Endothelial cell of umbilical vein (primary cell): ENCODE measurements at regions not wholly inside any gene's neighbourhood (a gene's known extent, or its start where the extent isn't known, plus 50 kb on each side); places are given as distances from the start of the nearest gene placed in this dataset.

Experiments used
- BruUV-seq: library from RNA; stranded (reverse); fragments of 400-500 nt; replicated peaks from 2 replicates; lab custom pipeline; 2021; lab: Mats Ljungman, UMichigan
- CTCF ChIA-PET: fragments of 300-600, 350-600 bp; sonication (Branson Sonifier 250); formaldehyde crosslinking; loops from one replicate; lab custom pipeline; 2021; ENCODE audit warnings: antibody characterized with exemption, inconsistent platforms; lab: Charles Lee
- POLR2A ChIA-PET: fragments of 300-600, 350-600 bp; sonication (Branson Sonifier 250); formaldehyde crosslinking; loops from one replicate; lab custom pipeline; 2021; ENCODE audit warnings: antibody characterized with exemption, inconsistent platforms; lab: Charles Lee
- DNase-seq: peaks from one replicate; pipeline ENCODE4 v3.0.0-alpha.2; 2011; ENCODE audit warnings: low read depth, low spot score
- FAIRE-seq: peaks from 2 replicates; lab custom pipeline; 2011; peaks lifted over from hg19 to GRCh38; lab: Jason Lieb, UNC
- H2AFZ ChIP-seq: 2 replicates; pipeline ENCODE4 v1.6.0; 2012; ENCODE audit warnings: low read depth, low read length, control low read depth, inconsistent platforms
- H3K27ac ChIP-seq: 2 replicates; pipeline ENCODE4 v1.5.1; 2011; ENCODE audit warnings: low read depth, mild to moderate bottlenecking, control low read depth, low read length, moderate library complexity; ENCODE audit not compliant: insufficient read depth
- H3K27me3 ChIP-seq, 2 experiments: 2 replicates each; pipeline versions ENCODE4 v1.6.0 to v1.6.1; 2011; ENCODE audit warnings: low read length in 2 of 2, mixed read lengths in 1 of 2; ENCODE audit not compliant: control insufficient read depth in 2 of 2, insufficient read depth in 2 of 2
- H3K36me3 ChIP-seq, 2 experiments: 2 replicates in 1 of 2; 3 replicates in 1 of 2; pipeline ENCODE4 v1.5.1; 2011; ENCODE audit warnings: low read length in 2 of 2, mild to moderate bottlenecking in 1 of 2, moderate library complexity in 1 of 2; ENCODE audit not compliant: control insufficient read depth in 2 of 2, insufficient read depth in 2 of 2; ENCODE audit errors: extremely low read depth in 1 of 2
- H3K4me1 ChIP-seq: 3 replicates; pipeline ENCODE4 v1.5.1; 2011; ENCODE audit warnings: mild to moderate bottlenecking, low read length; ENCODE audit not compliant: control insufficient read depth, insufficient read depth; ENCODE audit errors: extremely low read depth
- H3K4me2 ChIP-seq: 2 replicates; pipeline ENCODE4 v1.6.1; 2011; ENCODE audit warnings: low read length, control low read depth, mixed read lengths; ENCODE audit not compliant: insufficient read depth
- H3K4me3 ChIP-seq, 3 experiments: fragments of 200-600 bp in 1 of 3; sonication (generic), shearing (Covaris generic) in 1 of 3; replicated peaks in 1 of 3; 2 replicates each; pipeline ENCODE4 v1.5.1; 2011 to 2016; ENCODE audit warnings: control low read depth in 3 of 3, low read length in 3 of 3, mild to moderate bottlenecking in 2 of 3, inconsistent platforms in 1 of 3, low read depth in 1 of 3, moderate library complexity in 1 of 3; ENCODE audit not compliant: insufficient read depth in 1 of 3
- H3K79me2 ChIP-seq: 2 replicates; pipeline ENCODE4 v1.6.0; 2012; ENCODE audit warnings: low read length, inconsistent platforms; ENCODE audit not compliant: control insufficient read depth, insufficient read depth
- H3K9ac ChIP-seq: replicated peaks from 2 replicates; pipeline ENCODE3; 2011; ENCODE audit warnings: low read length, control low read depth; ENCODE audit not compliant: insufficient read depth; ENCODE audit errors: extremely low read depth
- H3K9me1 ChIP-seq: replicated peaks from 3 replicates; pipeline ENCODE4 v1.6.0; 2011; ENCODE audit warnings: mild to moderate bottlenecking, low read length; ENCODE audit not compliant: control insufficient read depth, insufficient read depth; ENCODE audit errors: extremely low read depth
- H3K9me3 ChIP-seq: replicated peaks from 2 replicates; pipeline ENCODE4 v1.5.1; 2012; ENCODE audit warnings: low read length, inconsistent platforms; ENCODE audit not compliant: control insufficient read depth, insufficient read depth
- H4K20me1 ChIP-seq: replicated peaks from 2 replicates; pipeline ENCODE3; 2011; ENCODE audit warnings: mild to moderate bottlenecking, low read length; ENCODE audit not compliant: control insufficient read depth, insufficient read depth; ENCODE audit errors: extremely low read depth
- FOS ChIP-seq: IDR thresholded peaks from 2 replicates; pipeline ENCODE4 v1.6.1; 2011; ENCODE audit warnings: mild to moderate bottlenecking, low read length, moderate library complexity, borderline replicate concordance; ENCODE audit not compliant: insufficient read depth
- GATA2 ChIP-seq: IDR thresholded peaks from 2 replicates; pipeline ENCODE4 v1.7.0; 2011; ENCODE audit warnings: low read depth, mild to moderate bottlenecking, moderate library complexity, mixed read lengths, low read length; ENCODE audit not compliant: insufficient read length, insufficient read depth
- JUN ChIP-seq: IDR thresholded peaks from 2 replicates; pipeline ENCODE4 v1.6.1; 2011; ENCODE audit warnings: borderline replicate concordance, low read depth; ENCODE audit not compliant: insufficient read length, insufficient read depth
- MYC ChIP-seq: IDR thresholded peaks from one replicate; pipeline ENCODE4 v1.6.1; 2011; ENCODE audit warnings: mild to moderate bottlenecking, low read depth, low read length
- POLR2A ChIP-seq: IDR thresholded peaks from 2 replicates; pipeline ENCODE4 v1.6.1; 2012; ENCODE audit warnings: low read depth, mild to moderate bottlenecking, control low read depth, low read length
- POLR2AphosphoS5 ChIP-seq: IDR thresholded peaks from 2 replicates; pipeline ENCODE4 v1.6.1; 2012; ENCODE audit warnings: low read depth, mild to moderate bottlenecking, control low read depth, low read length, moderate library complexity; ENCODE audit not compliant: insufficient read depth
- dilution Hi-C: fragments of 300-500 bp; cut with MboI; formaldehyde crosslinking; loops from one replicate; pipeline ENCODE4 v1.15.0; 2019; ENCODE audit warnings: low sequenced_read_pairs; ENCODE audit not compliant: extremely low pct_ligation_motif_present
- intact Hi-C: fragments of 100-400 bp; cut with micrococcal nuclease; formaldehyde crosslinking; loops from one replicate; pipeline ENCODE4 v1.10.0; 2022
- TF ChIP-seq, protein P1 (sequence below), 2 donors: IDR thresholded peaks; 1 replicate in 1 of 2; 2 replicates in 1 of 2; pipeline ENCODE4 v1.5.1; 2011; ENCODE audit warnings: low read length in 2 of 2, mild to moderate bottlenecking in 2 of 2, moderate library complexity in 2 of 2, control low read depth in 1 of 2, inconsistent platforms in 1 of 2, low read depth in 1 of 2; ENCODE audit not compliant: insufficient read depth in 1 of 2; ENCODE audit errors: extremely low read depth in 1 of 2
- TF ChIP-seq, protein P2 (sequence below): IDR thresholded peaks from 2 replicates; pipeline ENCODE4 v1.6.1; 2011; ENCODE audit not compliant: insufficient read depth, insufficient read length

- no peak for FAIRE-seq
- H3K4me2 ChIP-seq, result no peak overlapping the region
- dilution Hi-C loops, result no loop called here
- H3K9me1 ChIP-seq, result no peaks in the 10 kb centered on the region
- H3K4me3 ChIP-seq, result no peak overlapping the region
- TF ChIP-seq POLR2A, result no peak
- no peak for TF ChIP-seq POLR2AphosphoS5
- TF ChIP-seq, protein P1, sequence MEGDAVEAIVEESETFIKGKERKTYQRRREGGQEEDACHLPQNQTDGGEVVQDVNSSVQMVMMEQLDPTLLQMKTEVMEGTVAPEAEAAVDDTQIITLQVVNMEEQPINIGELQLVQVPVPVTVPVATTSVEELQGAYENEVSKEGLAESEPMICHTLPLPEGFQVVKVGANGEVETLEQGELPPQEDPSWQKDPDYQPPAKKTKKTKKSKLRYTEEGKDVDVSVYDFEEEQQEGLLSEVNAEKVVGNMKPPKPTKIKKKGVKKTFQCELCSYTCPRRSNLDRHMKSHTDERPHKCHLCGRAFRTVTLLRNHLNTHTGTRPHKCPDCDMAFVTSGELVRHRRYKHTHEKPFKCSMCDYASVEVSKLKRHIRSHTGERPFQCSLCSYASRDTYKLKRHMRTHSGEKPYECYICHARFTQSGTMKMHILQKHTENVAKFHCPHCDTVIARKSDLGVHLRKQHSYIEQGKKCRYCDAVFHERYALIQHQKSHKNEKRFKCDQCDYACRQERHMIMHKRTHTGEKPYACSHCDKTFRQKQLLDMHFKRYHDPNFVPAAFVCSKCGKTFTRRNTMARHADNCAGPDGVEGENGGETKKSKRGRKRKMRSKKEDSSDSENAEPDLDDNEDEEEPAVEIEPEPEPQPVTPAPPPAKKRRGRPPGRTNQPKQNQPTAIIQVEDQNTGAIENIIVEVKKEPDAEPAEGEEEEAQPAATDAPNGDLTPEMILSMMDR (IDR thresholded peaks at IDR 0.05; ENCODE audit: extremely low read depth in 1 of 2, insufficient read depth in 1 of 2, low read depth in 1 of 2, low read length in 2 of 2), result no peak
- TF ChIP-seq, protein P2, sequence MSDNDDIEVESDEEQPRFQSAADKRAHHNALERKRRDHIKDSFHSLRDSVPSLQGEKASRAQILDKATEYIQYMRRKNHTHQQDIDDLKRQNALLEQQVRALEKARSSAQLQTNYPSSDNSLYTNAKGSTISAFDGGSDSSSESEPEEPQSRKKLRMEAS, result no peak
- TF ChIP-seq JUN, result no peak
- no peak for TF ChIP-seq GATA2
- TF ChIP-seq MYC, result no peak
- TF ChIP-seq FOS, result no peak
- H3K9me3 ChIP-seq, result no peaks in the 10 kb centered on the region
- no peak overlapping the region for H2AFZ ChIP-seq
- no peak overlapping the region for H3K9ac ChIP-seq
- ChIA-PET CTCF (no interaction called here), POLR2A (no interaction called here)
- H3K27me3 ChIP-seq, result no peaks in the 10 kb centered on the region
- no TSS peak for BruUV-seq
- H3K36me3 ChIP-seq, result no peaks in the 10 kb centered on the region
- H3K4me1 ChIP-seq, result no peaks in the 10 kb centered on the region
- H3K79me2 ChIP-seq, result no peaks in the 10 kb centered on the region
- H3K27ac ChIP-seq, result no peak overlapping the region
- intact Hi-C loops, result no loop called here
- no peaks in the 10 kb centered on the region for H4K20me1 ChIP-seq
- DNase-seq, result no peak
Measured at GRCh38 chrX:69395306-69395705, 108.8 kb upstream of the NALF2 start.
